CD14-positive monocyte (primary cell): ENCODE measurements at regions not wholly inside any gene's neighbourhood (a gene's known extent, or its start where the extent isn't known, plus 50 kb on each side); places are given as distances from the start of the nearest gene placed in this dataset.

Experiments
- DNase-seq, 3 donors: peaks; one replicate each; pipeline ENCODE4 v3.0.0-alpha.2; 2011 to 2022
- H2AFZ ChIP-seq: 2 replicates; pipeline ENCODE4 v1.6.0; 2012; ENCODE audit warnings: mild to moderate bottlenecking, low read depth, low read length, inconsistent platforms; ENCODE audit not compliant: insufficient read depth, poor library complexity, severe bottlenecking
- H3K27ac ChIP-seq, 2 donors: 1 replicate in 1 of 2; 2 replicates in 1 of 2; pipeline ENCODE4 v1.5.1; 2012 to 2013; ENCODE audit warnings: low read length in 2 of 2, control low read depth in 1 of 2, inconsistent platforms in 1 of 2, low read depth in 1 of 2, mild to moderate bottlenecking in 1 of 2
- H3K27me3 ChIP-seq, 2 donors: one replicate each; pipeline versions ENCODE4 v1.6.0 to v1.6.1; 2011 to 2013; ENCODE audit warnings: low read length in 2 of 2; ENCODE audit not compliant: control insufficient read depth in 2 of 2, insufficient read depth in 2 of 2
- H3K36me3 ChIP-seq, 2 donors: replicated peaks in 1 of 2; 1 replicate in 1 of 2; 2 replicates in 1 of 2; pipeline versions ENCODE4 v1.5.1 to v1.6.1; 2012 to 2013; ENCODE audit warnings: low read length in 2 of 2, control low read depth in 1 of 2, inconsistent platforms in 1 of 2, mild to moderate bottlenecking in 1 of 2; ENCODE audit not compliant: insufficient read depth in 2 of 2, control insufficient read depth in 1 of 2
- H3K4me1 ChIP-seq, 2 donors: 1 replicate in 1 of 2; 2 replicates in 1 of 2; pipeline versions ENCODE4 v1.5.1 to v1.6.1; 2012 to 2013; ENCODE audit warnings: low read length in 2 of 2, control low read depth in 1 of 2, inconsistent platforms in 1 of 2, mild to moderate bottlenecking in 1 of 2, moderate library complexity in 1 of 2; ENCODE audit not compliant: insufficient read depth in 2 of 2, control insufficient read depth in 1 of 2
- H3K4me2 ChIP-seq: replicated peaks from 2 replicates; pipeline ENCODE3; 2012; ENCODE audit warnings: low read length, moderate library complexity, mild to moderate bottlenecking; ENCODE audit not compliant: poor library complexity, severe bottlenecking; ENCODE audit errors: extremely low read depth
- H3K4me3 ChIP-seq, 3 experiments: fragments of 200-600 bp in 1 of 3; sonication (generic) in 1 of 3; replicated peaks in 1 of 3; 1 replicate in 2 of 3; 2 replicates in 1 of 3; pipeline ENCODE4 v1.5.1; 2011 to 2013; ENCODE audit warnings: low read length in 3 of 3, mild to moderate bottlenecking in 3 of 3, control low read depth in 2 of 3, low read depth in 2 of 3, inconsistent platforms in 1 of 3, moderate library complexity in 1 of 3
- H3K79me2 ChIP-seq: 2 replicates; pipeline ENCODE4 v1.6.0; 2012; ENCODE audit warnings: mild to moderate bottlenecking, control low read depth, inconsistent platforms, low read length, moderate library complexity; ENCODE audit not compliant: insufficient read depth
- H3K9ac ChIP-seq: 2 replicates; pipeline ENCODE4 v1.6.0; 2017; ENCODE audit warnings: low read length, mild to moderate bottlenecking; ENCODE audit not compliant: insufficient read depth, poor library complexity, severe bottlenecking
- H3K9me3 ChIP-seq, 2 donors: replicated peaks in 1 of 2; 1 replicate in 1 of 2; 2 replicates in 1 of 2; pipeline versions ENCODE4 v1.5.1 to v1.6.1; 2012 to 2013; ENCODE audit warnings: low read length in 2 of 2, control low read depth in 1 of 2; ENCODE audit not compliant: control insufficient read depth in 1 of 2, insufficient read depth in 1 of 2
- H4K20me1 ChIP-seq: 2 replicates; pipeline ENCODE4 v1.6.0; 2012; ENCODE audit warnings: mild to moderate bottlenecking, low read length, control low read depth, moderate library complexity; ENCODE audit not compliant: insufficient read depth
- H3K27ac Mint-ChIP-seq, 7 donors: one replicate each; pipeline ENCODE4 v1.8.0; 2020; ENCODE audit warnings: mild to moderate bottlenecking in 7 of 7, mixed read lengths in 7 of 7, moderate library complexity in 6 of 7, inconsistent platforms in 2 of 7
- H3K27me3 Mint-ChIP-seq, 3 donors: one replicate each; pipeline ENCODE4 v1.8.0; 2021 to 2022; ENCODE audit warnings: low read depth in 3 of 3, mild to moderate bottlenecking in 3 of 3, mixed read lengths in 3 of 3, moderate library complexity in 3 of 3, inconsistent platforms in 1 of 3
- H3K36me3 Mint-ChIP-seq, 2 donors: one replicate each; pipeline ENCODE4 v1.8.0; 2020; ENCODE audit warnings: mixed read lengths in 2 of 2, inconsistent platforms in 1 of 2, mild to moderate bottlenecking in 1 of 2
- H3K4me1 Mint-ChIP-seq: one replicate; pipeline ENCODE4 v1.8.0; 2020; ENCODE audit warnings: mild to moderate bottlenecking, mixed read lengths
- H3K4me3 Mint-ChIP-seq, 2 donors: one replicate each; pipeline ENCODE4 v1.8.0; 2020; ENCODE audit warnings: mild to moderate bottlenecking in 2 of 2, mixed read lengths in 2 of 2, moderate library complexity in 1 of 2
- H3K9me3 Mint-ChIP-seq, 7 donors: one replicate each; pipeline ENCODE4 v1.8.0; 2020 to 2022; ENCODE audit warnings: mixed read lengths in 7 of 7, mild to moderate bottlenecking in 6 of 7, moderate library complexity in 6 of 7, inconsistent platforms in 2 of 7
- CTCF ChIP-seq: fragments of 200-600 bp; IDR thresholded peaks from one replicate; pipeline ENCODE4 v1.8.0; 2022; ENCODE audit warnings: antibody characterized with exemption, mild to moderate bottlenecking
- WGBS: methylation state at CpG from one replicate; pipeline ENCODE4 v1.1.5; 2013; ENCODE audit warnings: missing lambda C conversion rate; ENCODE audit not compliant: insufficient coverage; 5-methylcytosine and 5-hydroxymethylcytosine counted together
- intact Hi-C, 2 donors: fragments of 100-400 bp; cut with micrococcal nuclease; formaldehyde crosslinking; loops; one replicate each; pipeline versions ENCODE4 v1.15.0 to v1.15.1; 2023

GRCh38 chr3:178099274-178099673, 437.0 kb upstream of the KCNMB2 start:
- DNase-seq = no peak
- H3K27me3 Mint-ChIP-seq = peaks cover 0 to 2% (median 0%) of the 10 kb centered on the region in 3 donors
- no peaks in the 10 kb centered on the region for H3K27me3 ChIP-seq
- intact Hi-C loops = no loop called here
- TF ChIP-seq CTCF = no peak
- H3K9ac ChIP-seq = no peak overlapping the region
- no peak overlapping the region for H3K27ac ChIP-seq
- peaks cover 0 to 3% of the 10 kb centered on the region in 2 donors for H3K4me1 ChIP-seq
- no peaks in the 10 kb centered on the region for H3K79me2 ChIP-seq
- no peak overlapping the region for H3K4me2 ChIP-seq
- peaks cover 8% of the 10 kb centered on the region for H3K4me1 Mint-ChIP-seq
- no peaks in the 10 kb centered on the region for H3K9me3 ChIP-seq
- H3K36me3 ChIP-seq = no peaks in the 10 kb centered on the region
- no peaks in the 10 kb centered on the region for H4K20me1 ChIP-seq
- H3K36me3 Mint-ChIP-seq = no peaks in the 10 kb centered on the region
- H3K27ac Mint-ChIP-seq = no peak overlapping the region
- WGBS = no CpG with 5 or more reads among the region's 4 CpGs
- H2AFZ ChIP-seq = no peak overlapping the region
- no peak overlapping the region for H3K4me3 ChIP-seq
- peaks cover 0 to 5% (median 2%) of the 10 kb centered on the region in 7 donors for H3K9me3 Mint-ChIP-seq
- H3K4me3 Mint-ChIP-seq = no peak overlapping the region

DNA sequence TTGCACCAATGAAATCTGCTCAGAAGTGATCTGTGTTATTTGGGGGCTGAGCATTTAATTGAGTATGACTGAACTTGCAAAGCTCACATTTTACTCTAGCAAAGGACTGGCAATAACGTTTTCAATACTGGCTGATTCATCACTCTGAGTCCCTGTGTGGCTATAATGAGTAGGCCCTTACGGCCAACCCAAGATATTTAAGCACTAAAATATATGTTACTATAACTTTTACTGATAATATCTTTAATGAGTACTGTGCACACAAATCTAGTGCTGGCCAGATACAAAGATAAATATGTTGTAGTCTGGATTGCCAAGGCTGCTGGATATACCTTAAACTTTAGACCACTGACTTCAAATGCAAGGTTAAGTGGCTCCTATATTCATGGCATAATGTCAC, 436.4 kb upstream of the KCNMB2 start:
- peaks cover 0 to 3% of the 10 kb centered on the region in 2 donors for H3K4me1 ChIP-seq
- peaks cover 0 to 2% (median 0%) of the 10 kb centered on the region in 3 donors for H3K27me3 Mint-ChIP-seq
- intact Hi-C loops = no loop called here
- H3K9ac ChIP-seq = no peak overlapping the region
- H3K4me1 Mint-ChIP-seq = peaks cover 8% of the 10 kb centered on the region
- H2AFZ ChIP-seq = no peak overlapping the region
- H3K36me3 ChIP-seq = no peaks in the 10 kb centered on the region
- H3K4me3 ChIP-seq = no peak overlapping the region
- H3K27ac Mint-ChIP-seq = no peak overlapping the region
- no peak overlapping the region for H3K27ac ChIP-seq
- no peak for TF ChIP-seq CTCF
- H3K9me3 ChIP-seq = no peaks in the 10 kb centered on the region
- no peak overlapping the region for H3K4me3 Mint-ChIP-seq
- H3K36me3 Mint-ChIP-seq = no peaks in the 10 kb centered on the region
- peaks cover 0 to 4% (median 1%) of the 10 kb centered on the region in 7 donors for H3K9me3 Mint-ChIP-seq
- no peaks in the 10 kb centered on the region for H3K27me3 ChIP-seq
- H3K4me2 ChIP-seq = no peak overlapping the region
- WGBS = no CpG with 5 or more reads among the region's 2 CpGs
- DNase-seq = no peak
- H4K20me1 ChIP-seq = no peaks in the 10 kb centered on the region
- H3K79me2 ChIP-seq = no peaks in the 10 kb centered on the region
